GM21367 (cell line): ENCODE measurements at regions not wholly inside any gene's neighbourhood (a gene's known extent, or its start where the extent isn't known, plus 50 kb on each side); places are given as distances from the start of the nearest gene placed in this dataset.

ENCODE experiments used
- ATAC-seq: cut with Tn5 transposase; IDR thresholded peaks from one replicate; pipeline ENCODE4 v1.9.1; 2021; ENCODE audit not compliant: unreplicated experiment

- no peak for ATAC-seq
These were observed 558.3 kb downstream of the NR2F2 start for GRCh38 chr15:96888764-96889163.

GRCh38 chr15:96889734-96890480, 559.4 kb downstream of the NR2F2 start:
- ATAC-seq: no peak

- no peak for ATAC-seq
These were observed 560.5 kb downstream of the NR2F2 start for GRCh38 chr15:96891046-96891445.

- ATAC-seq: no peak
These were observed 562.8 kb downstream of the NR2F2 start for GRCh38 chr15:96893159-96893906.

- no peak for ATAC-seq
These were observed 564.2 kb downstream of the NR2F2 start for GRCh38 chr15:96894659-96895058.

GRCh38 chr15:96896766-96897165, 566.3 kb downstream of the NR2F2 start:
- no peak for ATAC-seq

- ATAC-seq: no peak
These were observed 583.6 kb downstream of the NR2F2 start for GRCh38 chr15:96914081-96914480.

GRCh38 chr15:96916750-96917149, 586.2 kb downstream of the NR2F2 start:
- ATAC-seq: no peak

- ATAC-seq: no peak
These were observed 594.1 kb downstream of the NR2F2 start for GRCh38 chr15:96924570-96924969.

GRCh38 chr15:96947296-96948229, 617.1 kb downstream of the NR2F2 start:
- ATAC-seq: no peak

- no peak for ATAC-seq
These were observed 618.5 kb downstream of the NR2F2 start for GRCh38 chr15:96948981-96949380.

GRCh38 chr15:96958721-96959120, 628.2 kb downstream of the NR2F2 start:
- no peak for ATAC-seq

- ATAC-seq: no peak
These were observed 629.0 kb downstream of the NR2F2 start for GRCh38 chr15:96959501-96959900.

- ATAC-seq: no peak
These were observed 630.4 kb downstream of the NR2F2 start for GRCh38 chr15:96960711-96961480.

GRCh38 chr15:96966554-96966953, 636.1 kb downstream of the NR2F2 start:
- ATAC-seq: no peak

- no peak for ATAC-seq
These were observed 639.5 kb downstream of the NR2F2 start for GRCh38 chr15:96969732-96970710.

- no peak for ATAC-seq
These were observed 641.7 kb downstream of the NR2F2 start for GRCh38 chr15:96972201-96972600.

GRCh38 chr15:96974761-96975160, 644.3 kb downstream of the NR2F2 start:
- no peak for ATAC-seq

- no peak for ATAC-seq
These were observed 647.4 kb downstream of the NR2F2 start for GRCh38 chr15:96977886-96978285.
